ENCODE measurements at regions not wholly inside any gene's neighbourhood (a gene's known extent, or its start where the extent isn't known, plus 50 kb on each side); places are given as distances from the start of the nearest gene placed in this dataset.
"Not testable (repeated sequence)": the region's sequence is repeated elsewhere in the genome, so short reads cannot be mapped to it uniquely, and the experiment has no call there.

- no peak for ATAC-seq
Observed at GRCh38 chr10:33492701-33493345, 158.4 kb upstream of the NRP1 start.

GRCh38 chr10:33489501-33490176 is 155.2 kb upstream of the NRP1 start:
- ATAC-seq: no peak

GRCh38 chr10:33487014-33487776 is 152.7 kb upstream of the NRP1 start:
- no peak for ATAC-seq

GRCh38 chr10:33485276-33485675 is 150.8 kb upstream of the NRP1 start:
- no peak for ATAC-seq

- ATAC-seq: no peak
Observed at GRCh38 chr10:33484787-33485186, 150.3 kb upstream of the NRP1 start.

- no peak for ATAC-seq
Observed at GRCh38 chr10:33483816-33484190, 149.3 kb upstream of the NRP1 start.

- no peak for ATAC-seq
Observed at GRCh38 chr10:33483124-33483815, 148.8 kb upstream of the NRP1 start.

GRCh38 chr10:33482486-33482885 is 148.0 kb upstream of the NRP1 start:
- no peak for ATAC-seq

- ATAC-seq: no peak
Observed at GRCh38 chr10:33481184-33481583, 146.7 kb upstream of the NRP1 start.

GRCh38 chr10:33480417-33480816 is 145.9 kb upstream of the NRP1 start:
- not testable (repeated sequence) for ATAC-seq

- no peak for ATAC-seq
Observed at GRCh38 chr10:33478675-33479125, 144.2 kb upstream of the NRP1 start.

- ATAC-seq: no peak
Observed at GRCh38 chr10:33478089-33478674, 143.7 kb upstream of the NRP1 start.

- ATAC-seq: no peak
Observed at GRCh38 chr10:33477291-33478088, 143.0 kb upstream of the NRP1 start.

- no peak for ATAC-seq
Observed at GRCh38 chr10:33476757-33477273, 142.3 kb upstream of the NRP1 start.

- no peak for ATAC-seq
Observed at GRCh38 chr10:33473688-33474087, 139.2 kb upstream of the NRP1 start.

GRCh38 chr10:33468006-33468405 is 133.5 kb upstream of the NRP1 start:
- ATAC-seq: not testable (repeated sequence)

GRCh38 chr10:33465747-33466146 is 131.3 kb upstream of the NRP1 start:
- no peak for ATAC-seq

GRCh38 chr10:33463011-33463410 is 128.5 kb upstream of the NRP1 start:
- ATAC-seq: no peak

GRCh38 chr10:33461295-33461640 is 126.8 kb upstream of the NRP1 start:
- ATAC-seq: no peak

- no peak for ATAC-seq
Observed at GRCh38 chr10:33460505-33461294, 126.2 kb upstream of the NRP1 start.

- no peak for ATAC-seq
Observed at GRCh38 chr10:33459602-33460001, 125.1 kb upstream of the NRP1 start.

All from activated CD4-positive, CD25-positive, alpha-beta regulatory T cell treated with anti-CD3 and anti-CD28 coated beads, Interleukin-2, amount 50 U/mL, for 24 hours (primary cell).